ENCODE measurements at regions not wholly inside any gene's neighbourhood (a gene's known extent, or its start where the extent isn't known, plus 50 kb on each side); places are given as distances from the start of the nearest gene placed in this dataset.

- no peak for ATAC-seq
- H3K4me3 Mint-ChIP-seq = no peak overlapping the region
- no peak overlapping the region for H3K27ac Mint-ChIP-seq
Measured at GRCh38 chr1:96990136-96990535, 268.6 kb downstream of the PTBP2 start.

DNA sequence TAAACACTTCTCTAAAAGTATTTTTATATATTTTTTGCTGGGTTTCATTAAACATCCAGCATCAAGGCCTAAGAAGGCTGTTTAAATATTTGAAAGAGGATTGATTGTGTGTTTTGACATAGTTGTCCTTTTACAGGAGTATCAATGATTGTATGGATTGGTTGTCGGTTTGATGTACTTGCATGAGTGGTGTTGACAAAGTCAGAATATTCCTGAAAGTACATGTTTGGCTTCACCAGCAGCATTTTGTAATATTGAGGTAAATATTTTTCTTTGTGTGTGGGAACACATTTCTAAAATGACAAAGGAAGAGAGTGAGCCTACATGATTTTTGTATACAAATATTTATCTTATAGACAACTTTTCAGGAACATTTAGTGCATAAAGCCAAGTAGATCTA is 269.7 kb downstream of the PTBP2 start:
- ATAC-seq (no peak), DNase-seq (no peak)
- peaks cover 21% of the 10 kb centered on the region for H3K27me3 Mint-ChIP-seq
- no peak overlapping the region for H3K27ac Mint-ChIP-seq
- H3K9me3 ChIP-seq (ENCODE audit: control insufficient read depth, low read length, poor library complexity, severe bottlenecking) = no peaks in the 10 kb centered on the region
- no peak overlapping the region for H3K4me3 Mint-ChIP-seq
- no peaks in the 10 kb centered on the region for H3K4me1 Mint-ChIP-seq
- no peaks in the 10 kb centered on the region for H3K36me3 Mint-ChIP-seq (ENCODE audit: low read depth)

More at GRCh38 chr1:96990136-96990535, 268.6 kb downstream of the PTBP2 start:
- no peak for DNase-seq
- Mint-ChIP-seq H3K4me1 (no peaks in the 10 kb centered on the region), H3K27me3 (peaks cover 17% of the 10 kb centered on the region), H3K36me3 (ENCODE audit: low read depth) (no peaks in the 10 kb centered on the region)
- no peaks in the 10 kb centered on the region for H3K9me3 ChIP-seq (ENCODE audit: control insufficient read depth, low read length, poor library complexity, severe bottlenecking)

DNA sequence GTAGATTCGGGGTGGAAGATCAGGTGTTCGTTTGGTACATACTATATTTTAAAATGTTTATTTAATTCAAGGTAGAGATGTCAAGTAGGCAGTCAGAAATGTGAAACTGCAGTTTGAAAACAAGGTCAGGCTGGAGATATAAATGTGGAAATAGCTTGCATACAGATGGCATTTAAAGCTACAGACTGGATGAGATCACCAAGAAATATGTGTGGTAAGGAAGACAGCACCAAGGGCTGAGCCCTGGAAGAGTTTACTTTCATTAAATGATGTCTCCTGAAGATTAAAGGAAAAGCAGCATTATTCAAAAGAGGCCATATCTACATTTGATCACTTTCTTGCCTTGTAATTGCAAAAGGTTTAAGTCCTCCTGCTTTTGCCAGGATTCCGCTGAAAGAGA is 271.3 kb downstream of the PTBP2 start:
- no peak overlapping the region for H3K27ac Mint-ChIP-seq
- DNase-seq (no peak), ATAC-seq (no peak)
- no peaks in the 10 kb centered on the region for H3K9me3 ChIP-seq (ENCODE audit: control insufficient read depth, low read length, poor library complexity, severe bottlenecking)
- no peak overlapping the region for H3K4me3 Mint-ChIP-seq
- H3K4me1 Mint-ChIP-seq = peaks cover 3% of the 10 kb centered on the region
- H3K27me3 Mint-ChIP-seq = peaks cover 29% of the 10 kb centered on the region
- H3K36me3 Mint-ChIP-seq (ENCODE audit: low read depth) = no peaks in the 10 kb centered on the region

- ATAC-seq (no peak), DNase-seq (no peak)
- no peaks in the 10 kb centered on the region for H3K9me3 ChIP-seq (ENCODE audit: control insufficient read depth, low read length, poor library complexity, severe bottlenecking)
- peaks cover 35% of the 10 kb centered on the region for H3K27me3 Mint-ChIP-seq
- H3K4me1 Mint-ChIP-seq = peaks cover 3% of the 10 kb centered on the region
- H3K27ac Mint-ChIP-seq = no peak overlapping the region
- H3K4me3 Mint-ChIP-seq = no peak overlapping the region
- no peaks in the 10 kb centered on the region for H3K36me3 Mint-ChIP-seq (ENCODE audit: low read depth)
Measured at GRCh38 chr1:96995351-96995750, 273.8 kb downstream of the PTBP2 start.

DNA sequence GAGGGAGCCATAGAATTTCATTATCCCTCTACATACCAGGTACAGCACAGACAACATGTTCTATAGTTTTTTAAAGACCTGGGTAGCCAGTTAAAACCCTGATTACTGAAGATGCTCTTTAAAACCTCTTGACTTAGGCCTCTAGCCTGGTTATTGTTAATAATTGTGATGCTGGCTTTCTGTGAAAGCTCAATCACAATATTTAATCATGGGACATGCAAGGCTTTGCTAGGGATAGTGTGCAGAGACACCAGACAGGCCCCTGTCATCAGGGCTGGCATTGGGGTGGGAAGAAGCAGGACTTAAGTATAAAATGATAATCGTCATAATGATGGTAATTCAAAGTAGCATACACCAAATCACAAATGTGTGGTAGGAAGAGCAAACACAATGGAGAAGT is 274.4 kb downstream of the PTBP2 start:
- Mint-ChIP-seq H3K36me3 (ENCODE audit: low read depth) (no peaks in the 10 kb centered on the region), H3K27me3 (peaks cover 35% of the 10 kb centered on the region), H3K4me1 (peaks cover 3% of the 10 kb centered on the region), H3K27ac (no peak overlapping the region), H3K4me3 (no peak overlapping the region)
- DNase-seq = no peak
- H3K9me3 ChIP-seq (ENCODE audit: control insufficient read depth, low read length, poor library complexity, severe bottlenecking) = no peaks in the 10 kb centered on the region
- ATAC-seq = no peak

DNA sequence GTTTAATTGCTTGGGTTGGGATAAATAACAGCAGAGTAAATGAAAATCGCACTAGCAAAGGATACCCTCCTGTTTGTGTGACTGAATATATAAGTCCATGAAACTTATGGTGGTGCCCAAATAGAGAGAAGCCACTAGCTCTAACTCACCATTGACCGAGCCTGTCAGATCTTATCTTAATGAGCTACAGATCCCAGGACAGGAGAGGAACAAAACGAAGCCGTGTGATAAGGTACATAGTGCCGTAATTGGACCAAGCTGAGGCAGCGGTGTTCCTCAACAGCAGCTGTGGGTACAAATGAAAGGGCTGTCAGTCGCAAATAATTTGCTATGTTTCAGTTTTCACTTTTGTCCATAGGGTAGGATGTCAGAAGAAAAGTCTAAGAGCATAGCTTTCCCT is 276.1 kb downstream of the PTBP2 start:
- Mint-ChIP-seq H3K27me3 (peaks cover 30% of the 10 kb centered on the region), H3K36me3 (ENCODE audit: low read depth) (no peaks in the 10 kb centered on the region), H3K4me3 (no peak overlapping the region), H3K4me1 (peaks cover 3% of the 10 kb centered on the region), H3K27ac (no peak overlapping the region)
- no peak for DNase-seq
- H3K9me3 ChIP-seq (ENCODE audit: control insufficient read depth, low read length, poor library complexity, severe bottlenecking) = no peaks in the 10 kb centered on the region
- no peak for ATAC-seq

GRCh38 chr1:96998466-96998865 is 276.9 kb downstream of the PTBP2 start:
- H3K4me1 Mint-ChIP-seq = peaks cover 3% of the 10 kb centered on the region
- no peak overlapping the region for H3K4me3 Mint-ChIP-seq
- H3K27ac Mint-ChIP-seq = no peak overlapping the region
- H3K36me3 Mint-ChIP-seq (ENCODE audit: low read depth) = no peaks in the 10 kb centered on the region
- peaks cover 30% of the 10 kb centered on the region for H3K27me3 Mint-ChIP-seq
- DNase-seq = no peak
- no peak for ATAC-seq
- no peaks in the 10 kb centered on the region for H3K9me3 ChIP-seq (ENCODE audit: control insufficient read depth, low read length, poor library complexity, severe bottlenecking)

- Mint-ChIP-seq H3K36me3 (ENCODE audit: low read depth) (no peaks in the 10 kb centered on the region), H3K4me1 (peaks cover 3% of the 10 kb centered on the region), H3K4me3 (no peak overlapping the region), H3K27ac (no peak overlapping the region), H3K27me3 (peaks cover 30% of the 10 kb centered on the region)
- ATAC-seq (no peak), DNase-seq (no peak)
- no peaks in the 10 kb centered on the region for H3K9me3 ChIP-seq (ENCODE audit: control insufficient read depth, low read length, poor library complexity, severe bottlenecking)
Measured at GRCh38 chr1:96999191-96999590, 277.6 kb downstream of the PTBP2 start.

DNA sequence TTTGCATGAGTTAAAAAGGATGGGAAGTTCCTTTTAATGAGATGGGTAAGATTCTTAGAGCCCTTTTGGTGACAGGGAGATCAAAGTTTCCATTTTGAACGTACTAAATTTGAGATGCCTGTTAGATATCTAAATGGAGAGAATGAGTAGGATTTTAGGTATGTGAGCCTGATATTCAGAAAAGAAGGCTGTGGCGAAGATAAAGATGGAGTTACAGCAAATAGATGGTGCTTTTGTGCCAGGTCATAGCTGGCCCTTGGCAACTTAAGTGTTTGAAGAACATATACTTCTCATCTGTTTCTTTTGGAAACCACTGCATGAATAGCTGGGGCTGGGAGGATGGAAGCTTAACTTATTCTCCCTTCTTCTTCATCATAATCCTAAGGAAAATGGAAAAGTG is 282.5 kb downstream of the PTBP2 start:
- DNase-seq (no peak), ATAC-seq (no peak)
- no peaks in the 10 kb centered on the region for H3K9me3 ChIP-seq (ENCODE audit: control insufficient read depth, low read length, poor library complexity, severe bottlenecking)
- H3K27ac Mint-ChIP-seq = no peak overlapping the region
- H3K4me1 Mint-ChIP-seq = no peaks in the 10 kb centered on the region
- H3K4me3 Mint-ChIP-seq = no peak overlapping the region
- no peaks in the 10 kb centered on the region for H3K36me3 Mint-ChIP-seq (ENCODE audit: low read depth)
- peaks cover 1% of the 10 kb centered on the region for H3K27me3 Mint-ChIP-seq

GRCh38 chr1:97004743-97005142 is 283.2 kb downstream of the PTBP2 start:
- no peak overlapping the region for H3K27ac Mint-ChIP-seq
- H3K4me1 Mint-ChIP-seq = no peaks in the 10 kb centered on the region
- H3K36me3 Mint-ChIP-seq (ENCODE audit: low read depth) = no peaks in the 10 kb centered on the region
- H3K9me3 ChIP-seq (ENCODE audit: control insufficient read depth, low read length, poor library complexity, severe bottlenecking) = no peaks in the 10 kb centered on the region
- H3K4me3 Mint-ChIP-seq = no peak overlapping the region
- ATAC-seq (no peak), DNase-seq (no peak)
- peaks cover 5% of the 10 kb centered on the region for H3K27me3 Mint-ChIP-seq

DNA sequence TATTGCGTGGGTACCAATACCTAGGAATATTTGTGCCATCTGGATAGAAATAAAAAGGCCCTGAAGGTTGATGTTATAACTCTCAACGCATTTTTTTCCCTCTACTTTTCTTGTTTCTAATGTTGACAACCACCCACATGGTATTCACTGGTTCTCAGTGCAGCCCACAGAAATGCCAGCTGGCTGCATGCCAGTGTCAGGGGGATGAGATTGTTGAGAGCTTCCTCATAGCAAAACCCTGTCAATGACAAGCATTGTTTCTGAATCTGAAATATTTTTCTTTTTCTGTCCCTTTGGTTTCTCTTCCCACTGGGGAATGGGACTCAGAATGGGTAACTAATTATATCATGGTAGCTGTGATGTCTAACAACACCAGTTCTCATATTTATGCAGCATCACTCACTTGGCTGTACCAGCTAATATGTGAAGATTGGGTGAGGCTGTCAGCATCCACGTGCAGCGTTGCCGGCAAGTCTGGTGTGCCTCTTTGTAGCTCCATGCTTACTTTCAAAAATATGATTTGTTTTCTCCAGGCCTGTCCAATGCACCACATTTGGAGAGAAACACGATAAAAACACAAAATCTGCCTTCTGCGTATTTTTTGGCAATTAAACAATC is 284.6 kb downstream of the PTBP2 start:
- ATAC-seq (no peak), DNase-seq (no peak)
- Mint-ChIP-seq H3K4me3 (no peak overlapping the region), H3K27ac (no peak overlapping the region), H3K27me3 (peaks cover 10% of the 10 kb centered on the region), H3K36me3 (ENCODE audit: low read depth) (no peaks in the 10 kb centered on the region), H3K4me1 (no peaks in the 10 kb centered on the region)
- H3K9me3 ChIP-seq (ENCODE audit: control insufficient read depth, low read length, poor library complexity, severe bottlenecking) = no peaks in the 10 kb centered on the region

- Mint-ChIP-seq H3K27me3 (peaks cover 14% of the 10 kb centered on the region), H3K4me1 (no peaks in the 10 kb centered on the region), H3K4me3 (no peak overlapping the region), H3K36me3 (ENCODE audit: low read depth) (no peaks in the 10 kb centered on the region), H3K27ac (no peak overlapping the region)
- H3K9me3 ChIP-seq (ENCODE audit: control insufficient read depth, low read length, poor library complexity, severe bottlenecking) = no peaks in the 10 kb centered on the region
- ATAC-seq (no peak), DNase-seq (no peak)
Measured at GRCh38 chr1:97007840-97008604, 286.4 kb downstream of the PTBP2 start.

GRCh38 chr1:97010566-97011264 is 289.1 kb downstream of the PTBP2 start:
- no peak overlapping the region for H3K27ac Mint-ChIP-seq
- ATAC-seq = no peak
- no peaks in the 10 kb centered on the region for H3K9me3 ChIP-seq (ENCODE audit: control insufficient read depth, low read length, poor library complexity, severe bottlenecking)
- no peaks in the 10 kb centered on the region for H3K36me3 Mint-ChIP-seq (ENCODE audit: low read depth)
- H3K4me3 Mint-ChIP-seq = no peak overlapping the region
- H3K4me1 Mint-ChIP-seq = no peaks in the 10 kb centered on the region
- H3K27me3 Mint-ChIP-seq = peaks cover 14% of the 10 kb centered on the region
- DNase-seq = no peak
